PC-3 (cell line): ENCODE measurements at regions not wholly inside any gene's neighbourhood (a gene's known extent, or its start where the extent isn't known, plus 50 kb on each side); places are given as distances from the start of the nearest gene placed in this dataset.

Experiments used
- ATAC-seq: fragments of 200-7000 bp; cut with Tn5 transposase; 2 replicates; pipeline ENCODE4 v1.9.1; 2020; ENCODE audit warnings: mild to moderate bottlenecking, moderate library complexity
- BruUV-seq: library from RNA; stranded (reverse); fragments of 400-500 nt; replicated peaks from 2 replicates; lab custom pipeline; 2021; lab: Mats Ljungman, UMichigan
- CTCF ChIA-PET: fragments of 300-600 bp; sonication (Branson Sonifier 250); formaldehyde crosslinking; loops from one replicate; lab custom pipeline; 2022; ENCODE audit warnings: antibody characterized with exemption; lab: Charles Lee
- POLR2A ChIA-PET: fragments of 300-600 bp; sonication (Branson Sonifier 250); formaldehyde crosslinking; loops from one replicate; lab custom pipeline; 2022; ENCODE audit warnings: antibody characterized with exemption; ENCODE audit not compliant: unreplicated experiment; lab: Charles Lee
- DNase-seq: peaks from one replicate; pipeline ENCODE4 v3.0.0-alpha.2; 2015
- H2AFZ ChIP-seq: fragments of 300-600 bp; sonication (generic); 2 replicates; pipeline ENCODE4 v1.6.0; 2016; ENCODE audit warnings: antibody characterized with exemption, low read length
- H3F3A ChIP-seq: fragments of 300-600 bp; sonication (generic); one replicate; pipeline ENCODE4 v1.6.0; 2017; ENCODE audit warnings: antibody characterized with exemption, low read length, control low read depth, mild to moderate bottlenecking; ENCODE audit not compliant: unreplicated experiment
- H3K27ac ChIP-seq: fragments of 300-600 bp; sonication (generic); 2 replicates; pipeline ENCODE4 v1.5.1; 2016; ENCODE audit warnings: mild to moderate bottlenecking, low read length
- H3K27me3 ChIP-seq: fragments of 300-600 bp; sonication (generic); 2 replicates; pipeline ENCODE4 v1.6.1; 2016; ENCODE audit warnings: low read length, mixed read lengths
- H3K36me3 ChIP-seq: fragments of 300-600 bp; sonication (generic); 2 replicates; pipeline ENCODE4 v1.6.1; 2016; ENCODE audit warnings: low read depth, mixed run types, low read length, mixed read lengths
- H3K4me1 ChIP-seq: fragments of 300-600 bp; sonication (generic); 2 replicates; pipeline ENCODE4 v1.5.1; 2016; ENCODE audit warnings: low read length; ENCODE audit not compliant: insufficient read depth
- H3K4me2 ChIP-seq: fragments of 300-600 bp; sonication (generic); 2 replicates; pipeline ENCODE4 v1.6.0; 2016; ENCODE audit warnings: low read length
- H3K4me3 ChIP-seq: fragments of 300-600 bp; sonication (generic); 2 replicates; pipeline ENCODE4 v1.5.1; 2016; ENCODE audit warnings: mild to moderate bottlenecking, low read length, mixed read lengths
- H3K79me2 ChIP-seq: fragments of 300-600 bp; sonication (generic); 2 replicates; pipeline ENCODE4 v1.6.1; 2017; ENCODE audit warnings: low read length, mixed read lengths
- H3K9ac ChIP-seq: fragments of 300-600 bp; sonication (generic); 2 replicates; pipeline ENCODE4 v1.6.0; 2016; ENCODE audit warnings: mild to moderate bottlenecking, low read length
- H3K9me2 ChIP-seq: fragments of 300-600 bp; sonication (generic); replicated peaks from 2 replicates; pipeline ENCODE4 v1.6.1; 2016; ENCODE audit warnings: mixed run types, low read length, mixed read lengths
- H3K9me3 ChIP-seq: fragments of 300-600 bp; sonication (generic); 2 replicates; pipeline ENCODE4 v1.6.1; 2016; ENCODE audit warnings: low read length, mixed read lengths
- H4K20me1 ChIP-seq: fragments of 300-600 bp; sonication (generic); 2 replicates; pipeline ENCODE4 v1.6.1; 2016; ENCODE audit warnings: low read length, mixed read lengths
- CTCF ChIP-seq: fragments of 300-600 bp; sonication (generic); conservative IDR thresholded peaks from 2 replicates; pipeline ENCODE4 v1.5.1; 2017; ENCODE audit warnings: antibody characterized with exemption, low read depth, mild to moderate bottlenecking, low read length
- EZH2 ChIP-seq: fragments of 300-600 bp; sonication (generic); IDR thresholded peaks from one replicate; pipeline ENCODE4 v1.6.1; 2017; ENCODE audit warnings: antibody characterized with exemption, mild to moderate bottlenecking, low read length; ENCODE audit not compliant: unreplicated experiment
- EZH2phosphoT487 ChIP-seq: fragments of 300-600 bp; sonication (generic); IDR thresholded peaks from 2 replicates; pipeline ENCODE4 v1.6.1; 2018; ENCODE audit warnings: mild to moderate bottlenecking, antibody characterized with exemption, low read length, borderline replicate concordance
- intact Hi-C: fragments of 100-400 bp; cut with micrococcal nuclease; formaldehyde crosslinking; loops from 2 replicates; pipeline ENCODE4 v1.9.0; 2023

- ATAC-seq = no peak
- Histone ChIP-seq H3K9ac (no peak overlapping the region), H3K27me3 (peaks cover 51% of the 10 kb centered on the region), H3K79me2 (no peaks in the 10 kb centered on the region), H4K20me1 (no peaks in the 10 kb centered on the region), H3K27ac (no peak overlapping the region), H3K4me2 (no peak overlapping the region), H3F3A (no peaks in the 10 kb centered on the region), H3K9me3 (no peaks in the 10 kb centered on the region), H3K4me1 (no peaks in the 10 kb centered on the region), H3K36me3 (no peaks in the 10 kb centered on the region), H3K4me3 (no peak overlapping the region), H2AFZ (no peak overlapping the region), H3K9me2 (no peaks in the 10 kb centered on the region)
- ChIA-PET POLR2A (no interaction called here), CTCF (no interaction called here)
- intact Hi-C loops = no loop called here
- peak; percentile 35; the same call in 1 of the 2 replicates for TF ChIP-seq CTCF
- no peak for TF ChIP-seq EZH2phosphoT487
- DNase-seq = no peak
- BruUV-seq = no TSS peak
These were observed 75.0 kb upstream of the CCDC85A start for GRCh38 chr2:56108806-56109205.

GRCh38 chr2:56109994-56110393, 73.8 kb upstream of the CCDC85A start:
- no peaks in the 10 kb centered on the region for H3K79me2 ChIP-seq
- ChIA-PET POLR2A (no interaction called here), CTCF (no interaction called here)
- H3K9me3 ChIP-seq = no peaks in the 10 kb centered on the region
- no peak overlapping the region for H3K4me2 ChIP-seq
- no peaks in the 10 kb centered on the region for H3K36me3 ChIP-seq
- no peaks in the 10 kb centered on the region for H3K9me2 ChIP-seq
- ATAC-seq (no peak), DNase-seq (no peak)
- no peak overlapping the region for H3K27ac ChIP-seq
- H3K4me1 ChIP-seq = no peaks in the 10 kb centered on the region
- H3F3A ChIP-seq = no peaks in the 10 kb centered on the region
- no TSS peak for BruUV-seq
- TF ChIP-seq EZH2 (no peak), EZH2phosphoT487 (no peak), CTCF (no peak)
- no peak overlapping the region for H2AFZ ChIP-seq
- H3K9ac ChIP-seq = no peak overlapping the region
- H3K4me3 ChIP-seq = no peak overlapping the region
- intact Hi-C loops = no loop called here
- peaks cover 51% of the 10 kb centered on the region for H3K27me3 ChIP-seq
- no peaks in the 10 kb centered on the region for H4K20me1 ChIP-seq

- POLR2A ChIA-PET = no interaction called here
- BruUV-seq = no TSS peak
- H3K27ac ChIP-seq = no peak overlapping the region
These were observed 70.3 kb upstream of the CCDC85A start for GRCh38 chr2:56113382-56113975.

More at GRCh38 chr2:56113382-56113975, 70.3 kb upstream of the CCDC85A start:
- no peaks in the 10 kb centered on the region for H4K20me1 ChIP-seq
- H3K27me3 ChIP-seq = peaks cover 64% of the 10 kb centered on the region
- no peak overlapping the region for H3K4me3 ChIP-seq
- H3K4me1 ChIP-seq = no peaks in the 10 kb centered on the region; the same call in 1 of the 2 replicates
- DNase-seq (no peak), ATAC-seq (no peak)
- H3K9me2 ChIP-seq = no peaks in the 10 kb centered on the region
- no peaks in the 10 kb centered on the region for H3K36me3 ChIP-seq
- TF ChIP-seq CTCF (no peak), EZH2 (no peak), EZH2phosphoT487 (no peak)
- no peak overlapping the region for H3K4me2 ChIP-seq
- CTCF ChIA-PET = interaction anchor here (0.6 kb wide), 1 partner anchor 1197 kb away, joined by 7 read pairs; no protein-coding TSS in a partner anchor
- intact Hi-C loops = no loop called here
- no peaks in the 10 kb centered on the region for H3K9me3 ChIP-seq
- H3F3A ChIP-seq = no peaks in the 10 kb centered on the region
- no peak overlapping the region for H2AFZ ChIP-seq
- no peak overlapping the region for H3K9ac ChIP-seq
- H3K79me2 ChIP-seq = no peaks in the 10 kb centered on the region
